Suprapubic skin (tissue), 4 donors: ENCODE measurements at regions not wholly inside any gene's neighbourhood (a gene's known extent, or its start where the extent isn't known, plus 50 kb on each side); places are given as distances from the start of the nearest gene placed in this dataset.

Experiments
- EP300 ChIP-seq: sonication (generic); formaldehyde crosslinking; IDR thresholded peaks from one replicate; pipeline ENCODE4 v1.6.1; 2017; ENCODE audit warnings: antibody characterized with exemption
- POLR2A ChIP-seq, 2 donors: fragments of 450-650 bp; IDR thresholded peaks; one replicate each; pipeline ENCODE4 v1.6.1; 2017; ENCODE audit warnings: antibody characterized with exemption in 2 of 2, mild to moderate bottlenecking in 2 of 2, moderate library complexity in 2 of 2
- POLR2AphosphoS5 ChIP-seq, 3 donors: sonication (generic); formaldehyde crosslinking; IDR thresholded peaks; one replicate each; pipeline ENCODE4 v1.6.1; 2017; ENCODE audit warnings: antibody characterized with exemption in 3 of 3
- TF ChIP-seq, protein P1 (sequence below), 2 donors: fragments of 200-600 bp in 1 of 2; fragments of 450-650 bp in 1 of 2; sonication (generic) in 1 of 2; IDR thresholded peaks; one replicate each; pipeline ENCODE4 v1.5.1; 2016 to 2019; ENCODE audit warnings: antibody characterized with exemption in 2 of 2, mild to moderate bottlenecking in 1 of 2, moderate library complexity in 1 of 2

- TF ChIP-seq, protein P1, sequence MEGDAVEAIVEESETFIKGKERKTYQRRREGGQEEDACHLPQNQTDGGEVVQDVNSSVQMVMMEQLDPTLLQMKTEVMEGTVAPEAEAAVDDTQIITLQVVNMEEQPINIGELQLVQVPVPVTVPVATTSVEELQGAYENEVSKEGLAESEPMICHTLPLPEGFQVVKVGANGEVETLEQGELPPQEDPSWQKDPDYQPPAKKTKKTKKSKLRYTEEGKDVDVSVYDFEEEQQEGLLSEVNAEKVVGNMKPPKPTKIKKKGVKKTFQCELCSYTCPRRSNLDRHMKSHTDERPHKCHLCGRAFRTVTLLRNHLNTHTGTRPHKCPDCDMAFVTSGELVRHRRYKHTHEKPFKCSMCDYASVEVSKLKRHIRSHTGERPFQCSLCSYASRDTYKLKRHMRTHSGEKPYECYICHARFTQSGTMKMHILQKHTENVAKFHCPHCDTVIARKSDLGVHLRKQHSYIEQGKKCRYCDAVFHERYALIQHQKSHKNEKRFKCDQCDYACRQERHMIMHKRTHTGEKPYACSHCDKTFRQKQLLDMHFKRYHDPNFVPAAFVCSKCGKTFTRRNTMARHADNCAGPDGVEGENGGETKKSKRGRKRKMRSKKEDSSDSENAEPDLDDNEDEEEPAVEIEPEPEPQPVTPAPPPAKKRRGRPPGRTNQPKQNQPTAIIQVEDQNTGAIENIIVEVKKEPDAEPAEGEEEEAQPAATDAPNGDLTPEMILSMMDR (IDR thresholded peaks at IDR 0.05): no peak
- no peak for TF ChIP-seq POLR2AphosphoS5 (IDR thresholded peaks at IDR 0.05)
- no peak for TF ChIP-seq POLR2A (IDR thresholded peaks at IDR 0.05)
- no peak for TF ChIP-seq EP300
Observed at GRCh38 chr13:104785952-104786351, 1719.7 kb upstream of the SLC10A2 start.
